Keratinocyte (primary cell): ENCODE measurements at regions not wholly inside any gene's neighbourhood (a gene's known extent, or its start where the extent isn't known, plus 50 kb on each side); places are given as distances from the start of the nearest gene placed in this dataset.

Experiments
- DNase-seq: peaks from one replicate; pipeline ENCODE4 v3.0.0-alpha.2; 2011; ENCODE audit warnings: low read depth, missing footprints, low spot score
- FAIRE-seq: peaks from 2 replicates; lab custom pipeline; 2011; peaks lifted over from hg19 to GRCh38; lab: Jason Lieb, UNC
- H2AFZ ChIP-seq: 2 replicates; pipeline ENCODE4 v1.6.0; 2012; ENCODE audit warnings: low read length, control low read depth, inconsistent platforms; ENCODE audit not compliant: control insufficient read depth
- H3K27ac ChIP-seq: 2 replicates; pipeline ENCODE4 v1.5.1; 2011; ENCODE audit warnings: low read length; ENCODE audit not compliant: control insufficient read depth, insufficient read depth
- H3K27me3 ChIP-seq: 3 replicates; pipeline ENCODE4 v1.6.0; 2011; ENCODE audit warnings: low read length; ENCODE audit not compliant: control insufficient read depth, insufficient read depth; ENCODE audit errors: extremely low read depth
- H3K36me3 ChIP-seq, 2 experiments: 2 replicates in 1 of 2; 3 replicates in 1 of 2; pipeline ENCODE4 v1.5.1; 2011; ENCODE audit warnings: low read length in 2 of 2, mild to moderate bottlenecking in 1 of 2; ENCODE audit not compliant: control insufficient read depth in 2 of 2, insufficient read depth in 2 of 2; ENCODE audit errors: extremely low read depth in 1 of 2
- H3K4me1 ChIP-seq: 3 replicates; pipeline ENCODE4 v1.5.1; 2011; ENCODE audit warnings: low read length; ENCODE audit not compliant: control insufficient read depth, insufficient read depth; ENCODE audit errors: extremely low read depth
- H3K4me2 ChIP-seq: 3 replicates; pipeline ENCODE4 v1.6.0; 2011; ENCODE audit warnings: low read depth, low read length; ENCODE audit not compliant: control insufficient read depth, insufficient read depth; ENCODE audit errors: extremely low read depth
- H3K4me3 ChIP-seq, 3 experiments: fragments of 200-600 bp in 1 of 3; sonication (generic) in 1 of 3; 2 replicates in 2 of 3; 3 replicates in 1 of 3; pipeline ENCODE4 v1.5.1; 2011 to 2016; ENCODE audit warnings: low read length in 3 of 3, mild to moderate bottlenecking in 3 of 3, control low read depth in 2 of 3, inconsistent platforms in 1 of 3, low read depth in 1 of 3, mixed read lengths in 1 of 3, mixed run types in 1 of 3, moderate library complexity in 1 of 3; ENCODE audit not compliant: control insufficient read depth in 2 of 3, insufficient read depth in 2 of 3; ENCODE audit errors: extremely low read depth in 1 of 3
- H3K79me2 ChIP-seq: 2 replicates; pipeline ENCODE4 v1.6.0; 2012; ENCODE audit warnings: low read length; ENCODE audit not compliant: control insufficient read depth, insufficient read depth
- H3K9ac ChIP-seq: 3 replicates; pipeline ENCODE4 v1.6.0; 2011; ENCODE audit warnings: low read length; ENCODE audit not compliant: control insufficient read depth, insufficient read depth; ENCODE audit errors: extremely low read depth
- H3K9me1 ChIP-seq: 3 replicates; pipeline ENCODE4 v1.6.0; 2011; ENCODE audit warnings: low read length; ENCODE audit not compliant: control insufficient read depth, insufficient read depth; ENCODE audit errors: extremely low read depth
- H3K9me3 ChIP-seq: 2 replicates; pipeline ENCODE4 v1.5.1; 2012; ENCODE audit warnings: low read depth, low read length; ENCODE audit not compliant: control insufficient read depth
- H4K20me1 ChIP-seq: 3 replicates; pipeline ENCODE4 v1.6.0; 2011; ENCODE audit warnings: low read length; ENCODE audit not compliant: control insufficient read depth, insufficient read depth; ENCODE audit errors: extremely low read depth
- CTCF ChIP-seq, 3 experiments: IDR thresholded peaks in 1 of 3; conservative IDR thresholded peaks in 1 of 3; optimal IDR thresholded peaks in 1 of 3; 2 replicates in 2 of 3; 3 replicates in 1 of 3; pipeline versions ENCODE3 to v1.5.1; 2011; ENCODE audit warnings: low read length in 3 of 3, mild to moderate bottlenecking in 3 of 3, moderate library complexity in 2 of 3, control low read depth in 1 of 3, inconsistent platforms in 1 of 3; ENCODE audit not compliant: insufficient read depth in 2 of 3; ENCODE audit errors: extremely low read depth in 1 of 3
- EZH2 ChIP-seq: IDR thresholded peaks from one replicate; pipeline ENCODE4 v1.6.1; 2012; ENCODE audit warnings: inconsistent platforms, mild to moderate bottlenecking, low read length, moderate library complexity
- dilution Hi-C: fragments of 300-500 bp; cut with MboI; formaldehyde crosslinking; loops from one replicate; pipeline ENCODE4 v1.7.0; 2020; ENCODE audit warnings: low sequenced_read_pairs; ENCODE audit not compliant: extremely low pct_ligation_motif_present

DNA sequence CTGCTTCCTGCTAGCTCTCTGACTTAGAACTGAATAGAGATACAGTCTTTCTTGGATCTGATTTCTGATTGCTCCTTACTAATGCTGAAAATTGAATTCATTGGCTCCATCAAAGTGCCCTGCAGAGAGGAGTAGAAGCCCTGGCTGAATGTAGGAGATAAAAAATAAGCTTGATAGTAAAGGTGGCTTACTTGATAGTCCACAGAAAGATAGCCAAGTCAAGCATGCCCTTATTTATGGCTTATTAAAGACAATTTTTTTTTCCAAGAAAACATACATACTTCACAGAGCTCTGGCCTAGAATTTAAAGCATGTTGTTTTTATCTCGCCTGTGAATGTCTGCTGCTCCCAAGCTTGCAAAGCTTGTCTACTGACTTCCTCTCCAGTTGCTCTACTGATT, 124.6 kb upstream of the CADPS start:
- no peaks in the 10 kb centered on the region for H3K4me1 ChIP-seq
- H3K9ac ChIP-seq = no peak overlapping the region
- FAIRE-seq = no peak
- H3K79me2 ChIP-seq = no peaks in the 10 kb centered on the region
- H4K20me1 ChIP-seq = no peaks in the 10 kb centered on the region
- H3K9me1 ChIP-seq = no peaks in the 10 kb centered on the region
- no peak overlapping the region for H3K27ac ChIP-seq
- no peak for DNase-seq
- H3K27me3 ChIP-seq = no peaks in the 10 kb centered on the region
- no peak overlapping the region for H3K4me3 ChIP-seq
- no peak overlapping the region for H3K4me2 ChIP-seq
- H3K36me3 ChIP-seq = no peaks in the 10 kb centered on the region
- dilution Hi-C loops = no loop called here
- H3K9me3 ChIP-seq = no peaks in the 10 kb centered on the region
- H2AFZ ChIP-seq = no peak overlapping the region
- TF ChIP-seq CTCF (optimal IDR thresholded peaks at IDR 0.05 in 1 of 3, IDR thresholded peaks at IDR 0.05 in 1 of 3, conservative IDR thresholded peaks at IDR 0.05 in 1 of 3; ENCODE audit: extremely low read depth in 1 of 3, insufficient read depth in 2 of 3, low read length in 3 of 3) = no peak
- TF ChIP-seq EZH2 = no peak

DNA sequence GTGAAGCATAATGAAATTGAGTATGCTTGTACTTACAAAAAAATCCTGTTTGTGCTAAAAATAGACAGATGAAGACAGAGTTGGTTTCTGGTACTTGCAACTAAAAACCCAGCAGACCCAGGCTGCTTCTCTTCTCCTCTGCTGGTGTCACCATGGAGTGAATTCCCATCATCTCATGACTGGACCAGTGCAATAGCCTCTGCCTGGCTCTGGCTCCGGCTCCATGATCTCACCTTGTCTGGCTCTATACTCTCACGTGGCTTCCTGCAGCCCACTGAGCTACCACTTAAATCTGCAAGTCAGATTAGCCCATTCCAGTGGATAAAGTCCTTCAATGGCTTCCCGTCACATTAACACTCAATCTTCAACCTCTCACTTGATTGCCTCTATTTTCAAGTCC, 129.2 kb upstream of the CADPS start:
- H3K79me2 ChIP-seq = no peaks in the 10 kb centered on the region

More for the DNA sequence above, 129.2 kb upstream of the CADPS start:
- Histone ChIP-seq H3K4me3 (no peak overlapping the region), H2AFZ (no peak overlapping the region), H3K36me3 (no peaks in the 10 kb centered on the region), H3K4me2 (no peak overlapping the region), H3K9me1 (no peaks in the 10 kb centered on the region), H3K9me3 (no peaks in the 10 kb centered on the region), H3K9ac (no peak overlapping the region), H3K27me3 (no peaks in the 10 kb centered on the region), H3K27ac (no peak overlapping the region), H3K4me1 (no peaks in the 10 kb centered on the region), H4K20me1 (no peaks in the 10 kb centered on the region)
- dilution Hi-C loops = no loop called here
- no peak for TF ChIP-seq CTCF (optimal IDR thresholded peaks at IDR 0.05 in 1 of 3, IDR thresholded peaks at IDR 0.05 in 1 of 3, conservative IDR thresholded peaks at IDR 0.05 in 1 of 3; ENCODE audit: extremely low read depth in 1 of 3, insufficient read depth in 2 of 3, low read length in 3 of 3)
- DNase-seq (no peak), FAIRE-seq (no peak)
